Calu3 (cell line): ENCODE measurements at regions not wholly inside any gene's neighbourhood (a gene's known extent, or its start where the extent isn't known, plus 50 kb on each side); places are given as distances from the start of the nearest gene placed in this dataset.

Experiments
- BruUV-seq: library from RNA; stranded (reverse); fragments of 400-500 nt; replicated peaks from 2 replicates; lab custom pipeline; 2021; lab: Mats Ljungman, UMichigan
- CTCF ChIA-PET: fragments of 300-600 bp; sonication (Branson Sonifier 250); formaldehyde crosslinking; loops from one replicate; lab custom pipeline; 2022; ENCODE audit warnings: antibody characterized with exemption; lab: Charles Lee
- DNase-seq: peaks from one replicate; pipeline ENCODE4 v3.0.0; 2022
- H3K27ac Mint-ChIP-seq: one replicate; pipeline ENCODE4 v1.8.0; 2022; ENCODE audit warnings: mixed read lengths; ENCODE audit not compliant: unreplicated experiment
- H3K27me3 Mint-ChIP-seq: one replicate; pipeline ENCODE4 v1.8.0; 2022; ENCODE audit warnings: mixed read lengths; ENCODE audit not compliant: unreplicated experiment
- H3K36me3 Mint-ChIP-seq: one replicate; pipeline ENCODE4 v1.8.0; 2022; ENCODE audit warnings: mild to moderate bottlenecking, moderate library complexity, mixed read lengths; ENCODE audit not compliant: insufficient read depth, unreplicated experiment
- H3K4me1 Mint-ChIP-seq: one replicate; pipeline ENCODE4 v1.8.0; 2022; ENCODE audit warnings: mild to moderate bottlenecking, low read depth, mixed read lengths; ENCODE audit not compliant: unreplicated experiment
- H3K4me3 Mint-ChIP-seq: one replicate; pipeline ENCODE4 v1.8.0; 2022; ENCODE audit warnings: mild to moderate bottlenecking, low read depth, moderate library complexity, mixed read lengths; ENCODE audit not compliant: unreplicated experiment
- H3K9me3 Mint-ChIP-seq: one replicate; pipeline ENCODE4 v1.8.0; 2022; ENCODE audit warnings: low read depth, mixed read lengths; ENCODE audit not compliant: unreplicated experiment
- intact Hi-C: fragments of 100-400 bp; cut with micrococcal nuclease; formaldehyde crosslinking; loops from one replicate; pipeline ENCODE4 v1.10.0; 2022; ENCODE audit not compliant: unreplicated experiment
- TF ChIP-seq, protein P1 (sequence below): fragments of 200-600 bp; IDR thresholded peaks from one replicate; pipeline ENCODE4 v1.8.0; 2022; ENCODE audit warnings: antibody characterized with exemption; ENCODE audit not compliant: unreplicated experiment

DNA sequence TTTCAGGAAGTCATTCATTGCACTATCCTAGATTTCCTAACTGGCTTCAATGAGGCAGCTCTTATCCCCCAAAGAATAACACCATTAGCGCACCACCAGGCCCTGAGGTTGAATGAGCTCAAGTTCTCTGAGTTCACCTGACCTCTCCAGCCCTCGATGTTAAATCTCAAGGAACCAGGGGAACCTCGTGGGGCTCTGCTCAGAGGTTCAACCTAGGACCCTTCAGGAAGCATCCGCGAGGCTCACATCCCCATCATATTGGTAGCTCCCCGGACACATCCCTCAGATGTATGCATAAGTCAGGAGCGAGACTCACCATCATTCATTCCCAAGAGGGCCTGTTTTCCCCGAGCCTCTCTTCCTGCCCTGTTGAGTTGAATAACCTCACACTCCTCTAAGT is 145.6 kb upstream of the KLHL29 start:
- no peaks in the 10 kb centered on the region for H3K4me1 Mint-ChIP-seq
- H3K36me3 Mint-ChIP-seq = no peaks in the 10 kb centered on the region
- H3K9me3 Mint-ChIP-seq = no peaks in the 10 kb centered on the region
- peaks cover 4% of the 10 kb centered on the region for H3K27me3 Mint-ChIP-seq
- H3K4me3 Mint-ChIP-seq = no peak overlapping the region
- no TSS peak for BruUV-seq
- H3K27ac Mint-ChIP-seq = no peak overlapping the region
- CTCF ChIA-PET = no interaction called here
- intact Hi-C loops = no loop called here
- no peak for DNase-seq
- TF ChIP-seq, protein P1, sequence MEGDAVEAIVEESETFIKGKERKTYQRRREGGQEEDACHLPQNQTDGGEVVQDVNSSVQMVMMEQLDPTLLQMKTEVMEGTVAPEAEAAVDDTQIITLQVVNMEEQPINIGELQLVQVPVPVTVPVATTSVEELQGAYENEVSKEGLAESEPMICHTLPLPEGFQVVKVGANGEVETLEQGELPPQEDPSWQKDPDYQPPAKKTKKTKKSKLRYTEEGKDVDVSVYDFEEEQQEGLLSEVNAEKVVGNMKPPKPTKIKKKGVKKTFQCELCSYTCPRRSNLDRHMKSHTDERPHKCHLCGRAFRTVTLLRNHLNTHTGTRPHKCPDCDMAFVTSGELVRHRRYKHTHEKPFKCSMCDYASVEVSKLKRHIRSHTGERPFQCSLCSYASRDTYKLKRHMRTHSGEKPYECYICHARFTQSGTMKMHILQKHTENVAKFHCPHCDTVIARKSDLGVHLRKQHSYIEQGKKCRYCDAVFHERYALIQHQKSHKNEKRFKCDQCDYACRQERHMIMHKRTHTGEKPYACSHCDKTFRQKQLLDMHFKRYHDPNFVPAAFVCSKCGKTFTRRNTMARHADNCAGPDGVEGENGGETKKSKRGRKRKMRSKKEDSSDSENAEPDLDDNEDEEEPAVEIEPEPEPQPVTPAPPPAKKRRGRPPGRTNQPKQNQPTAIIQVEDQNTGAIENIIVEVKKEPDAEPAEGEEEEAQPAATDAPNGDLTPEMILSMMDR = no peak

DNA sequence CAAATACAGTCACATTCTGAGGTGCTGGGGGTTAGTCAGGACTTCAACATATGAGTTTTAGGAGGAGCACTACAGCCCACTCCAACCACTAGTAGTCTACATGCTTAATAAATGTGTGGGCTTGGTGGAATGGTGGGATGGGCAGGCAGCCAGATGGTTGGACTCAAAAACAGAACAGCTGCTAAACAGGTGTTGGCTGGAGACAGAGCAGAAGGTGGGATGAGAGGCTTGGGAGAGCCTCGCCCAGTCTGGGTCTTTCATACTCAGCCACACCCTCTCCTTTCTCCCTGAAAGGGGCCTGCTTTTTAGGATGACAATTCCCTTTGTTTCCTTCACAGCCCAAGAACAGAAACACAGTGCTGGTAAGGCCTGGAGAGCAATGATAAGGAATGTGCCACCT is 143.9 kb upstream of the KLHL29 start:
- intact Hi-C loops = no loop called here
- TF ChIP-seq, protein P1 = no peak
- no peaks in the 10 kb centered on the region for H3K27me3 Mint-ChIP-seq

DNA sequence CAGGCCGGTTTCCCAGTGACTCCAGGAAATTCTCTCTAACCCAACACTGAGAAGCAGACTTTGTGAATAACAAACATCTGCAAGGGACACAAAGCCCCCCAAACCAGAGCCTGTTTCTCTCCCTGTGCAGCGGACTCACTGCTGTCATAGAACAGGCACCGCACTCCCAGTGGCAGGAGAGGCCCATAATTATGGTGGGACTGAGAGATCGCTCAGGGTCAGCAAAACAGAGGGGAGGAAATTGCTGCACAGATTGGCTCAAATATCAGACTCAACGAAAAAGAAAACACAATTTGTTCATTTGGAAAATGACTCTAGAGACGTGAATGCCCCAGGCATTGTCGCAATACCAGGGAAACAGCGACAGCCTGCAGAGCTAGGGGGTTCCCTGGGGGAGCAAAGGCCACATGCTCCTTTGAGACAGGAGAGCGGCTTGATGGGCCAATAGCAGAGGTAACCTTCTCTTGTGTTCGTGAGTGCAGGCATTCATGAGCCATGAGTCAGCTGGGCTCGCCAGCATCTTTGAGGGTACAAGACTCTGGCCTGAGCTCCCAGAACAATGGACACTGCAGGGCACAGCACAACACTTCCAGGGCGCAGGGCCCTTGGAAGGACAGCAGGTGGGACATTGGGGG is 143.3 kb upstream of the KLHL29 start:
- no TSS peak for BruUV-seq
- Mint-ChIP-seq H3K4me1 (no peaks in the 10 kb centered on the region), H3K27me3 (no peaks in the 10 kb centered on the region), H3K4me3 (no peak overlapping the region), H3K36me3 (no peaks in the 10 kb centered on the region), H3K27ac (no peak overlapping the region), H3K9me3 (no peaks in the 10 kb centered on the region)
- CTCF ChIA-PET = no interaction called here
- TF ChIP-seq, protein P1 = no peak
- intact Hi-C loops = no loop called here
- DNase-seq = no peak

More for the DNA sequence above, 143.9 kb upstream of the KLHL29 start:
- CTCF ChIA-PET = no interaction called here
- no peaks in the 10 kb centered on the region for H3K9me3 Mint-ChIP-seq
- no peaks in the 10 kb centered on the region for H3K4me1 Mint-ChIP-seq
- H3K27ac Mint-ChIP-seq = no peak overlapping the region
- no peak overlapping the region for H3K4me3 Mint-ChIP-seq
- BruUV-seq = no TSS peak
- no peaks in the 10 kb centered on the region for H3K36me3 Mint-ChIP-seq
- no peak for DNase-seq

DNA sequence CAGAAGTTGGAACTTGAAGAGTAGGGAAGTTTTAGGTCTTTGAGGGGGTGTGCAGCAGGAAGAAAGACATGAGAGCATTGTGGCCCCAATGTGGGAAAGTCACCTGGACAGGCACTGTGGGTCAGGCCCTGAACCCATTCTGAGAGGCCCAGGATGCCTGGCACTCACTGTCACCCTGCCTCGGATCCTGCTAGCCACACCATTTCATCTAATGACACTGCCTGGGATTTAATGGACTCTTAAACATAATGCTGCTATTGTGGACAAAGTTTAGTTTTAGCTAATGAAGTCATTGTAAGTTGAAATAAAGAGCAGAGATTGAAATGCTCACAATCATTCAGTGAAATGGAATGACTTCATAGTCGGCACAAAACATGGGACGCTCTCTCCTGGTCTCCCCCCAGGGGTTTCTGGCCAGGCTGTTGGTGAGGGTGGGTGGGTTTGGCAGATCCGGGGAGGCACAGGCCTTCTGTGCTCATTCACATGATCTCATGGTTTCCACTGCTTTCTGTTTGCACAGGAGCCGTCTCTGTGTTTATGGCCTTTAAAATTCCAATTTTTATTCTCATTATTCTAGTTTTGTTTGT is 141.8 kb upstream of the KLHL29 start:
- no peak overlapping the region for H3K27ac Mint-ChIP-seq
- no peak for DNase-seq
- no peaks in the 10 kb centered on the region for H3K36me3 Mint-ChIP-seq
- no peak overlapping the region for H3K4me3 Mint-ChIP-seq
- CTCF ChIA-PET = no interaction called here
- no peaks in the 10 kb centered on the region for H3K4me1 Mint-ChIP-seq
- TF ChIP-seq, protein P1 = no peak
- intact Hi-C loops = no loop called here
- H3K27me3 Mint-ChIP-seq = no peaks in the 10 kb centered on the region
- H3K9me3 Mint-ChIP-seq = no peaks in the 10 kb centered on the region
- BruUV-seq = no TSS peak
